ENCODE measurements at regions not wholly inside any gene's neighbourhood (a gene's known extent, or its start where the extent isn't known, plus 50 kb on each side); places are given as distances from the start of the nearest gene placed in this dataset.

GRCh38 chr12:13680916-13681315 is 300.5 kb downstream of the GRIN2B start:
- TF ChIP-seq CTCF (IDR thresholded peaks at IDR 0.05): no peak
- TF ChIP-seq POLR2AphosphoS5 (IDR thresholded peaks at IDR 0.05; ENCODE audit: low read depth, low read length): no peak
- no peak for TF ChIP-seq REST (IDR thresholded peaks at IDR 0.05; ENCODE audit: insufficient read depth in 1 of 2, low read depth in 2 of 2, low read length in 1 of 2)

Measured in Panc1 (cell line).